Loucy (cell line): ENCODE measurements at regions not wholly inside any gene's neighbourhood (a gene's known extent, or its start where the extent isn't known, plus 50 kb on each side); places are given as distances from the start of the nearest gene placed in this dataset.

Source experiments
- CTCF ChIP-seq: fragments of 200-600 bp; sonication (generic); conservative IDR thresholded peaks from 2 replicates; pipeline ENCODE4 v1.5.1; 2014; ENCODE audit warnings: mild to moderate bottlenecking, antibody characterized with exemption, low read length
- EZH2phosphoT487 ChIP-seq: fragments of 200-600 bp; IDR thresholded peaks from 2 replicates; pipeline ENCODE4 v1.6.1; 2018; ENCODE audit warnings: antibody characterized with exemption, mild to moderate bottlenecking, moderate library complexity, borderline replicate concordance

GRCh38 chrX:452598-452997 lies 65.9 kb upstream of the PPP2R3B start:
- TF ChIP-seq CTCF (no peak), EZH2phosphoT487 (no peak)
